ENCODE measurements at regions not wholly inside any gene's neighbourhood (a gene's known extent, or its start where the extent isn't known, plus 50 kb on each side); places are given as distances from the start of the nearest gene placed in this dataset.

- TF ChIP-seq CTCF (IDR thresholded peaks at IDR 0.05; ENCODE audit: low read length) (no peak), EZH2 (IDR thresholded peaks at IDR 0.05; ENCODE audit: borderline replicate concordance, low read length) (no peak)
Observed at GRCh38 chr18:40558706-40559392, 1396.2 kb upstream of the PIK3C3 start.
